ENCODE measurements at regions not wholly inside any gene's neighbourhood (a gene's known extent, or its start where the extent isn't known, plus 50 kb on each side); places are given as distances from the start of the nearest gene placed in this dataset.

DNA sequence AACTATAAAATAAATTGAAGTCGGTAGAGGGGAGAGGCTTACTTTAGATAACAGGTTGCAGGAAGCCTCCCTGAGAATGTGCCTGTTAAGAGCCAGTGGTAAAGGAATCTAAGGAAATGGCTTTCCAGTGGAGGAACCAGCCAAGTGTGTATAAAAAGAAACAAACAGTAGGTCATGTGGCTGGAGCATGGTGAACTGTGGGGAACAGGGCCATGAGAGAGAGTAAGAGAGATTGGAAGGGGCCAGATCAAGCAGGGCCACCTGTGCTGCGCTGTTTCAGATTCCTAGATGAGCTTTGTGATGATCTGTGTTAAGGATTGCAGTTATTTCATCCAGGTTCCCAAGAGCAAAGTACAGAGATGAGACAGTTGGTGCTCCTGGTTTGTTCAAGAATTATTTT lies 152.7 kb upstream of the SGCD start:
- Mint-ChIP-seq H3K36me3 (ENCODE audit: low read depth) (no peaks in the 10 kb centered on the region), H3K9me3 (no peaks in the 10 kb centered on the region), H3K27ac (no peak overlapping the region), H3K4me1 (ENCODE audit: low read depth) (no peaks in the 10 kb centered on the region), H3K27me3 (no peaks in the 10 kb centered on the region), H3K4me3 (no peak overlapping the region)
- intact Hi-C loops (cut with micrococcal nuclease): no loop called here
- DNase-seq (no peak), ATAC-seq (no peak)
- TF ChIP-seq, protein P1, sequence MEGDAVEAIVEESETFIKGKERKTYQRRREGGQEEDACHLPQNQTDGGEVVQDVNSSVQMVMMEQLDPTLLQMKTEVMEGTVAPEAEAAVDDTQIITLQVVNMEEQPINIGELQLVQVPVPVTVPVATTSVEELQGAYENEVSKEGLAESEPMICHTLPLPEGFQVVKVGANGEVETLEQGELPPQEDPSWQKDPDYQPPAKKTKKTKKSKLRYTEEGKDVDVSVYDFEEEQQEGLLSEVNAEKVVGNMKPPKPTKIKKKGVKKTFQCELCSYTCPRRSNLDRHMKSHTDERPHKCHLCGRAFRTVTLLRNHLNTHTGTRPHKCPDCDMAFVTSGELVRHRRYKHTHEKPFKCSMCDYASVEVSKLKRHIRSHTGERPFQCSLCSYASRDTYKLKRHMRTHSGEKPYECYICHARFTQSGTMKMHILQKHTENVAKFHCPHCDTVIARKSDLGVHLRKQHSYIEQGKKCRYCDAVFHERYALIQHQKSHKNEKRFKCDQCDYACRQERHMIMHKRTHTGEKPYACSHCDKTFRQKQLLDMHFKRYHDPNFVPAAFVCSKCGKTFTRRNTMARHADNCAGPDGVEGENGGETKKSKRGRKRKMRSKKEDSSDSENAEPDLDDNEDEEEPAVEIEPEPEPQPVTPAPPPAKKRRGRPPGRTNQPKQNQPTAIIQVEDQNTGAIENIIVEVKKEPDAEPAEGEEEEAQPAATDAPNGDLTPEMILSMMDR (IDR thresholded peaks at IDR 0.05): no peak
- ChIA-PET POLR2A (no interaction called here), CTCF (no interaction called here)

DNA sequence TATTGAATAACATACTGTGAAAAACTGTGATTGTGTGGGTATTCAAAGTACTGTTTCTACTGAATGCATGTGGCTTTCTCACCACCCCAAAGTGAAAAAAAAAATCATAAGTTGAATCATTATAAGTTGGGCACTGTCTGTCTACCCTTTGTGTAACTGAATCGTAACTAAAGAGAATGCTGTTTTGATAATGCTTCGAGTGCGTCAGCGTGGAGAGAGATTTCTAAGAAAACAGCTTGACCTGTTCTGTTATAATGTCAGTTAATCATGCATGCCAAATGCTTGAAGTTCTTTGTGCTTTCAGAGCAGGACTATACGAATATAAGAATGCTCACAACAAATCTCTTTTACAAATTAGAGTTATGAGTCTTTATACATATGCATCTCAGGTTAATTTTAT lies 148.8 kb upstream of the SGCD start:
- peaks cover 1% of the 10 kb centered on the region for H3K27me3 Mint-ChIP-seq
- intact Hi-C loops (cut with micrococcal nuclease): no loop called here
- no peak for ATAC-seq
- H3K4me3 Mint-ChIP-seq: no peak overlapping the region
- H3K27ac Mint-ChIP-seq: no peak overlapping the region
- TF ChIP-seq, protein P1 (IDR thresholded peaks at IDR 0.05): no peak
- no peaks in the 10 kb centered on the region for H3K9me3 Mint-ChIP-seq
- CTCF ChIA-PET: no interaction called here
- no peaks in the 10 kb centered on the region for H3K4me1 Mint-ChIP-seq (ENCODE audit: low read depth)
- H3K36me3 Mint-ChIP-seq (ENCODE audit: low read depth): no peaks in the 10 kb centered on the region
- no peak for DNase-seq
- POLR2A ChIA-PET: no interaction called here

DNA sequence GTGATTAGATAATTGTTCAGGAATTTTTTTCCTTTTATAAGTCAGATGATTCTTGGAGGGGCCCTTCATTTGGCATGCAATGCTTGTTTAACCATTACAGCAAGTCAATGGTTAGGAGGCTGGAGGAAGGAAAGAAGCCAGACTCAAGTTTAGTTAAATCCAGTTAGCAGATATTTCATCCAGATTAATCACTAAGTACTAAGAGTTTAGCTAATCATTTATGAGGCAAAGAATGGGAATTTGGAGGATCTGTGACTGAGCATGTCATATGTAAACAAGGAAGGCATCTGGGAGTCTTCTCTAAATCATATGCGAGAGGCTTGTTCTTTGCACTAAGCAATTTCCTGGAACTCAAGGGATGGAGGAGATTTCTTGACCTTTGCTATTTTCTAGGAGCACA lies 145.3 kb upstream of the SGCD start:
- H3K9me3 Mint-ChIP-seq: no peaks in the 10 kb centered on the region
- no peak overlapping the region for H3K4me3 Mint-ChIP-seq
- DNase-seq (no peak), ATAC-seq (no peak)
- TF ChIP-seq, protein P1 (IDR thresholded peaks at IDR 0.05): no peak
- CTCF ChIA-PET: no interaction called here
- no peaks in the 10 kb centered on the region for H3K36me3 Mint-ChIP-seq (ENCODE audit: low read depth)
- no peaks in the 10 kb centered on the region for H3K4me1 Mint-ChIP-seq (ENCODE audit: low read depth)
- H3K27me3 Mint-ChIP-seq: peaks cover 3% of the 10 kb centered on the region
- H3K27ac Mint-ChIP-seq: no peak overlapping the region
- POLR2A ChIA-PET: no interaction called here
- intact Hi-C loops (cut with micrococcal nuclease): no loop called here

DNA sequence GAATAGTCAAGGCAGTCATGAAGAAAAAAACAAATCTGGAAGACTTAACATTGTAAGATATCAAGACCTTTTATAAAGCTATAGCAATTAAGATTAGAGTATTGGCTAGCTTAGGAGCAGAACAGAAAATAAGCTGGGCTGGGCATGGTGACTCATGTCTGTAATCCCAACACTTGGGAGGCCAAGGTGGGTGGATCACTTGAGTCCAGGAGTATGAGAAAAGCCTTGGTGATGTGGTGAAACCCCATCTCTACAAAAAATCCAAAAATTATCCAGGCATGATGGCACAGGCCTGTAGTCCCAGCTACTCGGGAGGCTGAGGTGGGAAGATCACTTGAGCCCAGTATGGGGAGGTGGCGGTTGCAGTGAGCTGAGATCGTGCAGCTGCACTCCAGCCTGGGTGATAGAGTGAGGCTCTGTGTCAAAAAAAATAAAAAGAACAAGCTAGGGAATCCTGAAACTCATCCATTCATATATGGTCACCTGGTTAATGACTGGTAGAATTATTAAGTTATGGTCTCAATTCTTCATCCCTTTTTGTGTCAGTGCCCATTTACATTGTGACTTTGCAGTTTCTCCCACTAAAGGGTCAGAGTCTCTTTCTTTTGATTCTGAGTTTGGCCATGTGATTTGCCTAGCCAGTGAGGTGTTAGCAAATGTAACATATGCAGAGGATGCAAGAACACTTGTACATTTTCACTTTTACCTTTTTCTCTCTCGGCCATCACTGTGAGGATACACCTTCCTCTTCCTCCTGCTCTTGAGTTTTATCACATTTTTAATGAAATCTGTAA lies 144.6 kb upstream of the SGCD start:
- DNase-seq (no peak), ATAC-seq (no peak)
- H3K4me1 Mint-ChIP-seq (ENCODE audit: low read depth): no peaks in the 10 kb centered on the region
- no peaks in the 10 kb centered on the region for H3K36me3 Mint-ChIP-seq (ENCODE audit: low read depth)
- ChIA-PET POLR2A (no interaction called here), CTCF (no interaction called here)
- no peaks in the 10 kb centered on the region for H3K9me3 Mint-ChIP-seq
- intact Hi-C loops (cut with micrococcal nuclease): no loop called here
- H3K27me3 Mint-ChIP-seq: peaks cover 3% of the 10 kb centered on the region
- no peak overlapping the region for H3K27ac Mint-ChIP-seq
- no peak overlapping the region for H3K4me3 Mint-ChIP-seq
- TF ChIP-seq, protein P1 (IDR thresholded peaks at IDR 0.05): no peak

DNA sequence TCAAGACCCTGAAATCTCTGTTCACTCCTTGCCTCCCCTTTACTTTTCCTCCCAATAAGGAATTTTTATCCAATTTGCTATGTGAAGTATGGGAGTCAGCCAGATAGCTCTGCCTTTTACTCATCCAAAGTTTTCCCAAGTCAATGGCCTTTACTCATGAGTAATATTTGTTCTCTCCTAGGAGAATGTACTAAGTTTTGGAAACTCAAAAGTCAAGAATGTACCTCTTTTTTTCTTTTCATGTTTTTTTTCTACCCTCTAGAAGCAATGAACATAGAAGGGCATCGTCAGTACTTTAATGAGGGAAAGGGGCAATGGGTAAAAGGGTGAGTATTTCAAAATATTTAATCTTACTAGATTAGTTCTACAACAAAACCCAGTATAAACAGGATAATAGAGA lies 140.2 kb upstream of the SGCD start:
- ATAC-seq: no peak
- Mint-ChIP-seq H3K9me3 (no peaks in the 10 kb centered on the region), H3K27ac (no peak overlapping the region), H3K27me3 (peaks cover 2% of the 10 kb centered on the region), H3K4me3 (no peak overlapping the region), H3K4me1 (ENCODE audit: low read depth) (no peaks in the 10 kb centered on the region), H3K36me3 (ENCODE audit: low read depth) (no peaks in the 10 kb centered on the region)
- intact Hi-C loops (cut with micrococcal nuclease): no loop called here
- CTCF ChIA-PET: no interaction called here
- POLR2A ChIA-PET: no interaction called here
- no peak for DNase-seq
- TF ChIP-seq, protein P1 (IDR thresholded peaks at IDR 0.05): no peak

Measured in activated CD8-positive, alpha-beta T cell treated with anti-CD3 and anti-CD28 coated beads for 36 hours (primary cell).